GM21786 (cell line): ENCODE measurements at regions not wholly inside any gene's neighbourhood (a gene's known extent, or its start where the extent isn't known, plus 50 kb on each side); places are given as distances from the start of the nearest gene placed in this dataset.
"Not testable (repeated sequence)": the region's sequence is repeated elsewhere in the genome, so short reads cannot be mapped to it uniquely, and the experiment has no call there.

Experiments used
- ATAC-seq: cut with Tn5 transposase; IDR thresholded peaks from one replicate; pipeline ENCODE4 v1.9.1; 2021; ENCODE audit not compliant: unreplicated experiment

DNA sequence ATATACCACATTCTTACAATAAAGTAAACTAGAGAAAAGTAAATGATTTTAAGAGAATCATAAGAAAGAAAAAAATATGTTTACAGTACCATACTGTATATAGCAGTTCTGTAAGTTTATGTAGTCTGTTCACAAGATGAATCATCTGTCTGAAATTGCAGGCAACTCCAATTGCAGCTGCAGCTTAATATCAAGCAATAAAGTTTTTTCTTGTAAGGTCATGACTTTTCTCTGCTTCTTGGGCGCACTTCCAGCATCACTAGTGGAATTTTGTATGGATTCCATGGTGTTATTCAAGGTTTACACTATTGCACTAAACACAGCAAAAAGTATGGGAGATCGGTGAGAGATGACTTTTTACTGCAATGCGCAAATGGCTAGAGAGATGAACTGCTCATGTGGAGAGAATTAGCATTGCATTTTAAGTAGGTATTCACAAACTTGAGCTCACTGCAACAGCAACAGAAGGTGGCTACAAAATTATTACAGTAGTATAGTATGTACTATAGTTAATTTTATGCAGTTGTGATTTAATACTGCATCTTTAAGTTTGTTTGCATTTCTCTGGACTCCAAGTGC lies 445.4 kb upstream of the OR4E1 start:
- no peak for ATAC-seq

DNA sequence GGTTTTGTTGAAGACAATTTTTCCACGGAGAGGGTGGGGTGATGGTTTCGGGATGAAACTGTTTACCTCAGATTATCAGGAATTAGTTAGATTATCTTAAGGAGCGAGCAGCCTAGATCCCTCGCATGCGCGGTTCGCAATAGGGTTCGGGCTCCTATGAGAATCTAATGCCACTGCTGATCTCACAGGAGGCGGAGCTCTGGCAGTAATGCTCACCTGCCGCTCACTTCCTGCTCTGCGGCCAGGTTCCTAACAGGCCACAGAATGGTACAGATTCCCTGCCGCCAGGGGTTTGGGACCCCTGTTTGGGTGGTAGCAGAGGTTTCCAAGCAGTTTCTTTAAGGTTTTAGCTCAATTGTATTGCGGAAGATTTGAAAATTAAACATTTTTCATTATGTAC lies 439.8 kb upstream of the OR4E1 start:
- no peak for ATAC-seq

DNA sequence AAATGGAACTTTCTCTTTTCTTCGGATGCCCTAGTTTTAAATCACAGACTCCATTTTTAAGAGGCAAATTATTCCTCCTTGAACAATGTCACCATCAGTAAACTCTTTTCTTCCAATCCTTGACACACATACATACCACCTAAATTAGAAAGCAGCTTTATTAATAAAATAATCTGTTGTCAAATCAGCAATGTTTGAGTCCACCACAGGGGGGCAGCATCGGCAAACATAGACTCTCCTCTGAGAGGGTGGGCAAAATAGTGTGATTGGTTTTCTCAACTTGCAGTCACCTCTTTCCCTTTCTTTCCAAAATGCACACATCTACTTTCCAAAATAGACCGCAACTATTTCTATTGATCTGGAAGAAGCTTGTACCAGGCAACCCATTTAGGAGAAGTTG lies 438.4 kb upstream of the OR4E1 start:
- no peak for ATAC-seq

GRCh38 chr14:22107753-22108152 lies 434.1 kb upstream of the OR4E1 start:
- ATAC-seq, result no peak

DNA sequence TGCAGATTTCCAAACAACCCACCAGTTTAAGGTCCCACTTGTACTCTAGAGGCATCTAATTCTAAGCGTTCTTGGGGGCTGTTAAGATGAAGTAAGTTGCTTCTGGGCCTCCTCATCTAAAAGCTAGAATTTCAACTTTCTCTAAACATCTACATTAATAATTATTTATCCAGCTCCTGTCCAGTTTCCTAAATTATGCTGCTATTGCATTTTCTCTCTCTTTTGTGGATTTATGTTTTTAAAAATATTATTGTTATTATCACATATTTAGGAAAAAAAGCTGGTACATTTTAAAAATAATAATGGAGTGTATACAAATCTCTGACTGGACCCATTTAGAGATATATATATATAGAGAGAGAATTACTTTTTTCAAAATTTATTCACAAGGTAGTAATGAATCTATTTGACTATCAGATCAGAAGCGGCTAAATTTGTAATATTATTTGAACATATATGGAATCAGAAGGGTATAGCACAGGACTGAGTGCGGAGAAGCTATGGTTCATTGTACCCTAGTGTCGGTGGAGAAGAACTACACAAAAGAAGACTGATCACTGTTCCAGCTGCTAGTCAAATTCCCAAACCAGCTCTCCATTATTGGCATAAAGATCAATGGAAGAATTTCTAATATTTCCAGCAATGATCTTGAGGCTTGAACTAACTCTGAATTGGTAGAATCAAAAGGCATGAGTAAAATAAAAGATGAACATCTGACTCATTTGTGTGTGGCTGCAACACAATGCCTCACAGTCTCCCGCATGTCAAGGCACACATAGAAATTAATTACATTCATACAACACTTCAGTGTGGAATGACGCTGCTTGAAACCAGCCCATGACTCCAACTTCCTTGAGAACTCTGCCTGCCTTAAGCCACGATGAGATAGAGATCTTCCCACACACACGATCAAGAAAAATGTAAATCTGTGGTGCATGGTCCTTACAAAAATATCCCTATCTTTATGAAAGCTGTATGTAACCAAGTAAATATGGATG lies 433.4 kb upstream of the OR4E1 start:
- no peak for ATAC-seq

DNA sequence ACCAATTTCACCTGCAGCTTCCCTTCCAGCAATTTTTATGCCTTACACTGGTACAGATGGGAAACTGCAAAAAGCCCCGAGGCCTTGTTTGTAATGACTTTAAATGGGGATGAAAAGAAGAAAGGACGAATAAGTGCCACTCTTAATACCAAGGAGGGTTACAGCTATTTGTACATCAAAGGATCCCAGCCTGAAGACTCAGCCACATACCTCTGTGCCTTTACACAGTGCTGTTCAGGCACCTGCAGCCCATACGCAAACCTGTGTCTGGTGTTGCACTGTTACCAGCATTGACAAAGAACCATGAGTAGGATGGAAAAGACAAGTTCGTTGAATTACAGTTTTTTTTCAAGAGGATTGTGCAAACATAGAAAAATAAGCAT lies 432.0 kb upstream of the OR4E1 start:
- no peak for ATAC-seq

- ATAC-seq, result no peak
These were observed 431.5 kb upstream of the OR4E1 start for GRCh38 chr14:22105006-22105623.

- not testable (repeated sequence) for ATAC-seq
These were observed 427.1 kb upstream of the OR4E1 start for GRCh38 chr14:22100764-22101120.

GRCh38 chr14:22099942-22100763 lies 426.5 kb upstream of the OR4E1 start:
- ATAC-seq, result peak; percentile 77

- no peak for ATAC-seq
These were observed 424.8 kb upstream of the OR4E1 start for GRCh38 chr14:22098435-22098834.

DNA sequence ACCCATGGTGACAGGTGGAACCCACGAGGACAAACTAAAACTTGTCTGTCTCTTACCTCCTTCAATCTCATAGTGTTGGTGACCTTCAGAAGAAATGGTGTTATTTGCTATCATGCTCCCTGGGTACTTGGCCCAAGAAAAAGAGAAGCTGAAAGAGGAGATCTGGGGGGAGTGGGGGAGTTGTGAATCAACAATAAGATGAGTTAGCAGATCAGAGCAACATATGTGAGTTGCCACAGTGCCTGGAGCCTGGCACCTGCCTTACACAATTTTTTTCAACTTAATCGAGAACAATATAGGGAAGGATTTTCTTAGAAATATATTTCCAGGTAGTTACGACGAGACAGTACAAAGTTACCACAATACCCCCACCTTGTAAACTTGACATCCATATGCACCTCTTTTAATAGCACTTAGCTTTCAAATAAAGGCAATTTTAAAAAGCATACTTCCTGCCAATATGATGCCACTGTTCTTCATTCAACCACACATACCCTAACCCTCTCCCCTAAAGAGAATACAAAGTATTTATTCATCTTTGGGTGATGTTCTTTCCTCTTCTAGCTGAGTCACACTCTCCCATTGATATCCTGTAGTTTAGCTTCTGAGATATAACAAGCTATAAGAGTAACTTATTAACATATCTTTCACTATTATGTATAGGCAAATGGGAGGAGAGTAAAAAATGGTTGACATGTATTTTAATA lies 424.1 kb upstream of the OR4E1 start:
- no peak for ATAC-seq

DNA sequence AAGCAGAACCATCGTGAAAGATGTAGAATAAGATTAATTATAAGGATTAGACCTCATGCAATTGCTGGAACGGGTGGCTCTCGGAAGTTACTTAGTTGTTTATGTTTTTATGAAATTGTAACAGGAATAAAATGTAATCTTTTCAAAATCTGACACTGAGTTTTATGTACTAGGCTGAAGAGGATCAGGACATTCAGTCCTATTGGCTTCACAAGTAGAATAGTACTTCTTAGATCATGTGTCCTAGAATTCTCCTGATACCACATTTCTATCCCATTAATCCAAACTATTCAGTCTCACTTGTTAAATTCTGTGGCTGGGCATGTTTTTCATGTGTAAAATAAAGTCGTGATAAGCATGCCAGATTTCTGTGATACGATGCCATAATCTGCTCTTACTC lies 423.5 kb upstream of the OR4E1 start:
- ATAC-seq, result no peak

- ATAC-seq, result no peak
These were observed 422.9 kb upstream of the OR4E1 start for GRCh38 chr14:22096514-22096895.

GRCh38 chr14:22095860-22096513 lies 422.4 kb upstream of the OR4E1 start:
- no peak for ATAC-seq

- no peak for ATAC-seq
These were observed 416.3 kb upstream of the OR4E1 start for GRCh38 chr14:22089940-22090339.

- no peak for ATAC-seq
These were observed 415.2 kb upstream of the OR4E1 start for GRCh38 chr14:22088614-22089342.

DNA sequence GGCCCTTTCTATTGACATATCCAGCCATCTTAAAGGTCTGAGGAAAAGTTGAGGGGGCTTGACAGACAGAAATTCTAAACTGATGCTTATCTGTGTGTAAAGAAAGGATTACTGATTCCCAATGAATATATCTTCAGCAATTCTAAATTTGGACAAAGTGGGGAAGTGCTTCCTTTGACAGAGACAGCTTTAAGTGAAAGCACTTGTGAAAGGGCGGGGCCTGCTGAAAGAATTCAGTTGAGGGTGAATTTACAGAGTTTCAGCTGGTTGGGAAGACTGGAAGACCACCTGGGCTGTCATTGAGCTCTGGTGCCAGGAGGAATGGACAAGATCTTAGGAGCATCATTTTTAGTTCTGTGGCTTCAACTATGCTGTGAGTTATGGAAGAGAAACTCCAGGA lies 412.5 kb upstream of the OR4E1 start:
- no peak for ATAC-seq

DNA sequence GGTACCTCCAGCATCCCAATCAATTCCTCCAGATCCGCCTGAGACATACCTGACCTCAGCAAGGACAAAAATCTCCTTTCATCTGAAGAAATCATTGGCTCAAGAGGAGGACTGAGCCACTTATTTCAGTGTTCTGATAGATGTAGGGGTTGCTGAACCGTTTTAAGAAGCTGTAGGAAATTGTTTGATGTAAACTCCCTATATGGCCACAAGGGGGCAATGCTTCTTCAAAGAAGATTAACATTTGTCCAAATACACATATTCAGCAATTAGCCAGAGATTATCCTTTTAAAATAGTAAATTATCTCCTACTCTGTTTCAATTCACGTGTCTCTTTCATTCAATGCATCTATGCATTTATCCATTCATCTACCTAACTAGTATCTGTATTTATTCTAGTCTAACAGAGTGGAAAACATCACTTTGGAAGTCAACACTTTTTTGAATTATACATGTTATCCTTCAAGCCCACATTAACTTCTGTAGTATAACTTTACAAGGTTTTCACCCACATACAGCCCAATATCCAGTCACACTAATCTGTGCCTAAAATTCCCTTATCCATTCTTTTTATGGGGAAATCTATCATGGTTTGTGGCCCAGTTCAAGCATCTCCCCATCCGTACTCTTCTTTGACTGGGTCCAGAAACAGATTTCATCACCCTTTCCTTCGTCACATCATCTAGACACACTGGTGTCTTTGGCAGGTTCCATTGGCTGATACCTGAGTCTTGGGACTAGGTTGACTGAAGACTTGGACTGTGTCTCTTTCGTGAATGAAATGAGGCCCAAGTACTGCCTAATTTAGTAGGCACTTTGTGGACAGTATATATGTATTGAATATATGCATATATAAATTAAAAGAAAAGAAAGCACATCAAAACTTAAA lies 411.0 kb upstream of the OR4E1 start:
- no peak for ATAC-seq
